ENCODE measurements at regions not wholly inside any gene's neighbourhood (a gene's known extent, or its start where the extent isn't known, plus 50 kb on each side); places are given as distances from the start of the nearest gene placed in this dataset.

DNA sequence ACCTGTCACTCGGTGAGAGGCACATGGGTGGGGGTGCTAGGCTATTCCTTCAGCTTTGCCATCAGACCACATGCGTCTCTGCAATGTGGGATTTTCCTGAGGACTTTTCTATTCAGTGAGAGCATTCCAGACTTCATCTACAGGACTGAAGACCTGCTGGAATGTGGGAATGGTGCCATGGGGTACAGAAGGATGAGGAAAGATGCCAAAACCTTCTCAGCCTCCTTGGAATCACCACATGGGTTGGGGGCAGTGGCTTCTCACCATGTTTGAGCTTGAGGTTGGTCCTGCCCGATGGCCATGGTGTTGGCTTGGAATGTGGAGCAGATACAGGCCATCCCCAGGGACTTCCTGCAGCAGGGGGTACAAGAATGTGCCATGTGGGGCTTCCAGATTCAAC lies 80.9 kb upstream of the KLF13 start:
- DNase-seq, result no peak

DNA sequence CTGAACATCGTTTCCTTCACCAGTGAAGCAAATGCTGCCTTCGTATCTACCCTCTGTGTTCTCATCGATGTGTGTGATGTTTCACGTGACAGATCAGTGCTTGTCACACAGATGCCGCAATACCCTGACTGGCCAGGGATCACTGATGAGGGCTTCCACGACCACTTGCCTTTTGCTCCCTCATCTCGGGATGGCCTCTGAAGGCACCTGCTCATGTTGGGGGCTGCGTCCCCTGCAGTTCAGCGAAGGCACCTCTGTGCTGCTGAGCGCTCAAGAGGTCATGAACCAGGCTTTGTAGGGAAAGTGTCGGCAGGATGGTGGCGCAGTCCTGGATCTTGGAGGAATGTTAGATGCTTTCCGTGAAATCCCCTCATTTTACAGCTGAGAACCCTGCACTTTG lies 79.2 kb upstream of the KLF13 start:
- DNase-seq, result no peak

DNA sequence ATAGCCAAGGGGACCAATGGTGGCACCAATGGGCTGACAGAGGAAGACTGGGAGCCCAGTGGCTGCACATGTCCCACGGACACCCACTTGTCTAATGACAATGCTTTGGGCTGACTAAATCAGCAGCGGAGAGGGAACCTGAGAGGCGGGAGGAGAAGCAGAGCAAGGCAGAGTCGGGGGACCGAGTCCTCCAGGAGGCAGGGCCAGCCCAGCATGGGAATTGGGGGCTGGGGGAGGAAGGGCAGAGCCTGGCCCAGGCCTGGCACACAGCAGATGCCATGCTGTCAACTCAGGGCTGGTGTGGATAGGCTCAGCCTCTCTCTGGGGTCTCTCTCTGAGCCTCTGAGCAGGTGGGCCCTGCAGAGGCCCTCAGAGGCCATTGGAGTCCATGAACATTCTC lies 78.4 kb upstream of the KLF13 start:
- no peak for DNase-seq

DNA sequence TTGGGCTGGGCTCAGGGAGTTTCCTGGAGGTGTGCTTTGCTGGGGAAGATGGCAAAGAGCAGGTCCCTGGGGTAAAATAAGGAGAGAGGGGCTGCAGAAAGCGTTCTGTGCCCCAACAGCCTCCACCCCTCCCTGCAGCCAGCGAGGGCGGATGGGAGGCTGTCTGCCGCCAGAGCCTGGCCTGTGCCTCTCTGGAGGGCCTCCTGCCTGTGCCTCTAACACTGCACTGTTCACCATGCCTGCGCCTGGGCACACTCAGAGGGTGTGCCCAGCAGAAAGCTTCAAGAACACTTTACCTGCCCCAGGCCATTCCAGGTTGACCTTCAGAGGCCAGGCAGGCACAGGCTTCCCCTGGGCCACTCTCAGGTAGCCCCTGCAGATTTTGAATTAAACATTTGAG lies 77.7 kb upstream of the KLF13 start:
- DNase-seq, result no peak

DNA sequence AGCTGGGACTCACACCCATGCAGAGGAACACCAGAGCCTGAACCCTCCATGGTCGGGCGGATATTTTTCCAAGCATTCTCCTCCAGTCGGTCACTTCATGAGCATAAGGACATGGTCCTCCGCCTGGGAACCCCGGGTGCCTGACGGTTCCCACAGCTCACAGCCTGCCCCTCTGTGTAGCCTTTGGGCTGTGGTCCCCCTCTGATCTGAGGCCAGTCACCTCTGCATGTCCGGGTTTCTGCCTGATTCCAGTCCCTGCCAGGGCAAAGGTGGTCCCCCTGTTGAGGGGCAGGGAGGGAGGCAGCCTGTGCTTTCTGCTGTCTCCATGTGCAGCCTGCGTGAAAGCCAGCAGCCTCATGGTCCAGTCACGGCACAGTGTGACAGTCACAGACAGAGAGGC lies 76.6 kb upstream of the KLF13 start:
- DNase-seq, result no peak

DNA sequence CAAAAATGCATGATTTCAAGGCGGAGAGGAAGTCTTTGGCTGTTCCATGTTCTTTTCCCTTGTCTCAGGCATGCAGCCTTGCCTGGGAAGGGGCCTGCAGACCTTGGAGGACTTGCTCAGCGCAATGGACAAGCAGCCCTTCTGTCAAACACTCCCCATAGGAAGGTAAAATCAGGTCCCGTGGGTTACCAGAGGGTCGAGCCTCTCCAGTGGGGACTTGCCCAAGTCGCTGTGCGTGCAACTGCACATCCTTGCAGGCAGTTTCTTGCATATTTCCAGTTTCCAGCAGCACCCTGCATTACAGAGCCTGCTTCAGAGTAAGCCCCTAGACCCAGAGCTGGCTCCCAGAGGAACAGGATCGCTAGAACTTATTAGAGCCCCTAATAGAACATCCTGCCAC lies 75.5 kb upstream of the KLF13 start:
- DNase-seq, result no peak

DNA sequence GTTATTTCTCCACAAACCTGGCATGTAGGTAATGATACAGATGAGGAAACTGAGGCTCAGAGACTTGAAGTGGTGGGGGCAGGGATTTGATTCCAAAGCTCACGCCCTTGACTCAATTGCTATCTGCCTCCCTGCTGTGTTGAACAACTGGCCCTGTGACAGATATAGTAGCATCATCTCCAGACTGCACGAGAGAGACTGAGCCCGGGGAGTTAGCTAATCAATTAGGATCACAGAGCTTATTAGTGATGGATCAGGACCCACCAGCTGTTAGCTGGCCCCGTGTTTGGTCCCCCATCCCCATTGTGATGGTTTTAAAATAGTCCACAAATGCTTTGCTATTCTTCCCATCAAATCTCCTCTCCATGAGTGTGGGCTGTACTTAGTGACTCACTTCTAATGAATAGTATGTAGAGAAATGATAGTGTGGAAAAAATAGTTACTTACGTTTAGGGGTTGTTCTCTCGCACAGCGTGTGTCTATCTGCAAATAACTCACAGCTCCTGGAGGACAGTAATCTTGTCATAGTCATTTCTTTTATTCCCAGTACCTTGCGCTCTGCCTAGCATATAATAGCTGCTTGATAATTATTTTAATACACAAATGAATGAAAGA lies 74.4 kb upstream of the KLF13 start:
- DNase-seq, result no peak

DNA sequence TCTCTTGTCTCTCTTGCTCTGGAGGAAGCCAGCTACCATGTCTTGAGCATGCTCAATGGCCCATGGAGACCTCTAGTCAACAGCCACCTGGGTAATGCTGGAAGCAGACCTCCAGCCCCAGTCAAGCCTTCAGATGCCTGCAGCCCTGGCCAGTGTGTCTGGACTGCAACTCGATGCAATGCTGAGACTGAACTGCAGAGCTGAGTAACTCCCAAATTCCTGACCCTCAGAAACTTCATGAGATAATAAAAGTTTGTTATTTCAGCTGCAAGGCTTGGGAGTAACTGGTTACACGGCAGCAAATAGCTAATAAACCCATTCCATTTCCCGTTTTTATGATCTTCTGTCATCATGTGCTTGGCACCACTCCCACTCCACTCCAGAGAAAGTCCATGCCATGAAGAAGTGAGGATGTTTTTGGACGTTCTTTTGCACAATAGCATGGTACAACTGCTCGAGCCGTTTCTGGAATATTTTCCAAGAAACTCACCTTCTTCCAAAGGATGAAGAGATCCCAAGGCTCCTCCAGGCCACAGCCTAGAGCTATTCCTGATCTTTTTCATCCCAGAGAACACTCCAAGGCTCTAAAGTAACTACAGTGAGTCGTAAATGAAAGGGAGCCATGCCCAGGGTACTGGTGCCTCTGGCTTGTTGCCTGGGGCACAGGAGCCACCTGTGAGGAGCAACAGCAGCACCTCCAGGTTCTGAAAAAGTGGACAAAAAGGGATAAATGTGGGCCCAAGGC lies 72.0 kb upstream of the KLF13 start:
- DNase-seq, result peak; percentile 1

DNA sequence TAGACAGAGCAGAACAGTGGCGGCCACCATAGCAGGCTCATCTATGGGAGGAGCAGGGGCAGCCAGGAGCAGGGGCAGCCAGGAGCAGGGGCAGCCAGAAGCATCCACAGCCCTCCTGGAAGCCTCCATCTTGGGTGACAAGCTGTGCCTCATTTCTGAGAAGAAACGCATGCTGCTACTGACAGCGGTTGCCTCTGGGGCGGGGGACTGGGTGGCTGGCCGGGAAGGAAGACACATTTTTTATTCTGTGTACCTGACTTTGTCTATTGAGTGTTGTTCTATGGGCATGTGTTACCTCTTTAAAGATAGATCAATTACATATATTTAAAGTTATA lies 71.5 kb upstream of the KLF13 start:
- no peak for DNase-seq

DNA sequence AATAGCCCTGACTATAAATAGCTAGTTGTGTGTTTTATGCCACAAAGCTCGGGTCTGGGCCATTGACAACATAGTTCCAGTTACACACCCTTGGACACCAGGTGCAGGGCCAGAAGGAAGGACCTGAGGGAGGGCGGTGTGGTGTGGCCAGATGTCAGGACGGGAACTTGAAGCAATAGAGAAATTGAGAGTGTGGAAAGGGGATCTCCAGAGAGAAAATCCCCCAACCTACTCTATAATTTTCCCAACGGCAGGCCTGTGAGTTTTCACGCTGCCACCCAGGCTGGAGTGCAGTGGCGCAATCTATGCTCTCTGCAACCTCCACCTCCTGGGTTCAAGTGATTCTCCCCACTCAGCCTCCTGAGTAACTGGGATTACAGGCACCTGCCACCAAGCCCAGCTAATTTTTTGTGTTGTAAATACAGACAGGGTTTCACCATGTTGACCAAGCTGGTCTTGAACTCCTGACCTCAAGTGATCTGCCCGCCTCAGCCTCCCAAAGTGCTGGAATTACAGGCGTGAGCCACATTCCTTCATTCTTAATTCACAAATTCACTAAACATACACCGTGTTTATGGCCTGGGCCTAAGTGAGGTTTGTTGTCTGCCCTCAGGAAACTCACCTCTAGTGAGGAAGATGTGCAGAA lies 70.8 kb upstream of the KLF13 start:
- DNase-seq, result no peak

DNA sequence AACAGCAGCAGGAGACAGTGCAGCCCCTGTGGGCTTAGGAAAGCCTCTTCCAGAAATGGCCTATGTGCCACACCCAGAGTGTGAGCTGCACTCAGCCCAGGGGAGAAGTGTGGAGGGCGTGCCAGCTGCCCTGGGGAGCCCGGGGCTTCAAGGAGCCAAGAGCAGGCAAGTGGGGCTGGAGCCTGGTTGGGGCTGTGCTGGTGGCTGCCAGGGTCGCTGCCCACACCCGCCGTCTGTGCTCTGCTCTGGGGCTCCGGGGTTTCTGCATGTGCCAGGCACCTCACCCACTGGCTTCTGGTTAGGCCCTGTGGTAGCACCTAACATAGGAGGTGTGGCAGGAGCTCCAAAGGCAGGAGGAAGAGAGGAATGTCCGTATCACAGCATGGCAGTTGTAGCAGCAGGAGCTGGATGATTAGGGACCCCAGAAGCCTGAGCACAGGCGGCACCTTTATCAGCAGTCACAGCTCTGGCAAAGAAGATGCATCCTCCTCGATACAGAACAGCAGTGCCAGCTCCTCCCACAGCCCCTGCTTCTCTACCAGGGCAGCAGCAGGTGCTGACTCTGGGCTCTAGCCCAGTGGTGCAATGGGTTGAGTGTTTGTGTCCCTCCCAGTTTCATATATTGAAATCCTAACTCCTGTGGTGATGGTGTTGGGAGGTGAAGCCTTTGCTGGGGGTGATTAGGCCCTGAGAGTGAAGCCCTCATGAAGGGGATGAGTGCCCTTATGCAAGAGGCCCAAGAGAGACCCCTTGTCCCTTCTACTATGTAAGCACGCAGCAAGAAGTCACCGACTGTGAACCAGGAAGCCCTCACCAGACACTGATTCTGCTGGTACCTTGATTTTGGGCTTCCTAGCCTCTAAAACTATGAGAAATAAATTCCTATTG lies 70.0 kb upstream of the KLF13 start:
- DNase-seq, result peak; percentile 8

DNA sequence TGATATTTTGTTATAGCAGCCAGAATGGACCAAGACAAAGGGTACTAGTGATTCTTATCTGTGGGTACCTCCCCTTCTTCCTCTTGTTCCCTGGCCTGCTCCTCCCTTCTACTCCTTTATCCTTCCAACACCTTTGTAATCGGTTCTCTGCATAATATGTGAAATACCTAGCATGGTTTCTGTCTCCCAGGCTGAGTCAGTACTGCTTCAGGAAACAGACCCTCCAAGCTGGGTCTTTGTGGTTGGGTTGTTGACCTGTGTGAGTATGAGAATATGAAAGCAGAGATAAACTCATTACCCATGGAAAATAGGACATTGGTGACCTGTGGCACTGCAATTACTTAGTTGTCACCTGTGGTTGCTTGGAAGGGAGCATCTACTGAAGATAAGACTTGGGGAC lies 69.3 kb upstream of the KLF13 start:
- DNase-seq, result no peak

DNA sequence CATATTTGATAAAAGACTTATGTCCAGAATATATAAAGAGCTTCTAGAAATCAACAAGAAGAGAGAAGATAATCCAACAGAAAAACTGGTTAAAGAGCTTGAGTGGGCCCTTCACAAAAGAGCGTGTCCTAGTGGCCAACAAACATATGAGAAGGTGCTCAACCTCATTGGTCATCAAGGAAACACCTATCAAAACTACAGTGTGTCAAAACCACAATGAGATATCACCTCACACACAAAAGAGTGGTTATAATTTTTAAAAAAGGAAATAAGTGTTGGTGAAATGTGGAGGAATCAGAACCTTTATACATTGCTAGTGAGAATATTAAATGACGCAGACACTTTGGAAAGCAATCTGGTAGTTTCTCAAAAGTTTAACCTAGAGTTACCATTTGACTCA lies 68.4 kb upstream of the KLF13 start:
- DNase-seq, result no peak

DNA sequence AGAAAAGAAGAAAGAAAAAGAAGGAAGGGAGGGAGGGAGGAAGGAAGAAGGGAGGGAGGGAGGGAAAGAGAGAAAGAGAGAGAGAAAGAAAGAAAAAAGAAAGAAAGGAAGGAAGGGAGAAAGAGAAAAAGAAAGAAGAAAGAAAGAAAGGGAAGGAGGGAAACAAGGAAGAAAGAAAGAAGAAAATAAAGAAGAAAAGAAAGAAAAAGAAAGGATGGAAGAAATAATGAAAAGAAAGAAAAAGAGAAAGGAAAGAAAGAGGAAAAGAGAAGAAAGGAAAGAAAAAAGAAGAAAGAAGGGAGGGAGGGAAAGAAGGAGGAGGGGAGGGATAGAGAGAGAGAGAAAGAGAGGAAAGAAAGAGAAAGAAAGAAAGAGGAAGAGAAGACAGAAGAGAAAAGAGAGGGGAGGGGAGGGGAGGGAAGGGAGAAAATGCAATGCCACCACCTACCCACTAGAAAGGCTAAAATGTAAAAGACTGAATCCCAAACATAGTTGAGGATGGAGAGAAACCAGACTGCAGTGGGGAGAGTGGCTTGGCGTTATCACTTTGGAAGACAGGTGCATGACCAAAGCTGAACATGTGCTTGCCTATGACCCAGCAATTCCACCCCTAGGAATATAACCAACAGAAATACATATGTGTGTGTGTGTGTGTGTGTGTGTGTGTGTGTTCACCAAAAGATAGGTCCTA lies 66.9 kb upstream of the KLF13 start:
- no peak for DNase-seq

DNA sequence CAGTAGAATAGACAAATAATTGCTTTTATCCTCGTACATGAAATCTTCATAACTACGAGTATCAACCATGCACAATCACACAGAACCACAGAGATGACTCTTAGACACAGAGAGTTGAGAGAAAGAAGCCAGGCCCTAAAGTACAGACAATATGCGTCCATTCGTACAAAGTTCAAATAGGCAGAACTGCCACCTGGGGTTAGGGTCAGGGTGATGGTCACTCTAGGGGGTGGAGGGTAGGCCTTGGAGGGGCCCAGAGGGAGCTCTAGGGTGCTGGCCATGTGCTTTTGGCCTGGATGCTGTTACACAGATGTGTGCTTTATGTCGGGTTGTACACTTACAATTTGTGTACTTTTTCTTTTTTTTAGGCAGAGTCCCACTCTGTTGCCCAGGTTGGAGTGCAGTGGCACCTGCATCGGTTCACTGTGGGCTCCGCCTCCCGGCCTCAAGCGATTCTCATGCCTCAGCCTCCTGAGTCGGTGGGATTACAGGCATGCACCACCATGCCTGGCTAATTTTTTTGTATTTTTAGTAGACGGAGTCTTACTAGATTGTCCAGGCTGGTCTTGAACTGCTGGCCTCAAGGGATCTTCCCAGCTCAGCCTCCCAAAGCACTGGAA lies 65.9 kb upstream of the KLF13 start:
- DNase-seq, result peak; percentile 2

DNA sequence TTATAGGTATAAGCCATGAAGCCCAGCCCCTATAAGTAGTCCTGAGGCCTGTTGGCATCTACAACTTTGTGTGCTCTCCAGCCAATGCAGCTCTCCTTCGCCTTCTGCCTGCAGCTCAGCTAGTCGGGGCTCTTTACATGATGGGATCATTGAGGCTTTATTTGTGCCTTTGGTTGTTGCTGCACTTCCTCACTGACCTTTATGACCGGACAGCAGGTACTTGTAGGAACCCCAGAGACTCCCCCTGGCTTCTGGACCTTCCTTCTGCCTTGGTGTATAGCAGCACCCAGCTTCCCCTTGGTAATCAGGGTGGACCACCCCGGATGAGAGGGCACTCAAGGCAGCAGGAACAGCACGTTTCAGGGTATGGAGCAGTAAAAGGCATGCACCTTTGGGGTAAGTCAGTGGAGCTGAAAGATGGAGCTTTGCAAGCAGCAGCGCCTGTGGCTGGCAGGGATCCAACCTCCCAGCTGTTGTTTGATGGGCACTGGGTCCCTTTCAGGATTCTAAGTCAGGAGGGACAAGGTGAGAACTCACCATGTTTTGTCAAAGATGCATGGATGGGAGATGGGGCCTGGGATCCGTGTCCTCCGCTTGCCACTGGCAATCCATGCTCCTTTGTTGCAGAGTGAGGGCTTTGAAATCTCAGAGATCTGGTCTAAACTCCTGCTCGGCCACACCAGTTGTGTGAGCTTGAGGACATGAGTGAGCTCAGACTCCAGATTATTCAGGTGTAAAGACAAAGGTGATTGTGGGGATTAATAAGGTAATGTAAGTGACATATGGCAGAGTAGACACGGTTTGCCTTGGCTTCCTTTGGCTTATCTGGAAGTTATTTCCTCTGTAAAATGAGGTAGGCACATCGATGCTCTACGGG lies 65.1 kb upstream of the KLF13 start:
- peak; percentile 18 for DNase-seq

DNA sequence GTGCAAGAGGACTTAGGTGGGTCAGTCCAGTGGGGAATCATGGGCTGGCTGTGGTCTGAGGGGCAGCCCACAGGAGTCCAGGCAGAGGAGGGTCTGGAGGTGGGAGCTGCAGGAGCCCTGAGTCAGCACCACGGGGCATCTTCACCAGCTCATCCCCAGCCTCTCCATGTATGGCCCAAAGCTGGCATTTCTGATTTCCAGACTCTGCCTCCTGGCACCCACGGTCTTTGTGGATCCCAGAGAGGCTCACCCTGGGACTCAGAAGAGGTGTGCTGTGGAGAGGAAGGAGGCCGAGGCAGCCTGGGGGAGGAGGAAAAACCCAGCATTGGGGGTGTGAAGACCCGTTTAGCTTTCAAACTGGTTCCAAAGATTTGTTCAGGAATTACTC lies 64.5 kb upstream of the KLF13 start:
- peak; percentile 4 for DNase-seq

DNA sequence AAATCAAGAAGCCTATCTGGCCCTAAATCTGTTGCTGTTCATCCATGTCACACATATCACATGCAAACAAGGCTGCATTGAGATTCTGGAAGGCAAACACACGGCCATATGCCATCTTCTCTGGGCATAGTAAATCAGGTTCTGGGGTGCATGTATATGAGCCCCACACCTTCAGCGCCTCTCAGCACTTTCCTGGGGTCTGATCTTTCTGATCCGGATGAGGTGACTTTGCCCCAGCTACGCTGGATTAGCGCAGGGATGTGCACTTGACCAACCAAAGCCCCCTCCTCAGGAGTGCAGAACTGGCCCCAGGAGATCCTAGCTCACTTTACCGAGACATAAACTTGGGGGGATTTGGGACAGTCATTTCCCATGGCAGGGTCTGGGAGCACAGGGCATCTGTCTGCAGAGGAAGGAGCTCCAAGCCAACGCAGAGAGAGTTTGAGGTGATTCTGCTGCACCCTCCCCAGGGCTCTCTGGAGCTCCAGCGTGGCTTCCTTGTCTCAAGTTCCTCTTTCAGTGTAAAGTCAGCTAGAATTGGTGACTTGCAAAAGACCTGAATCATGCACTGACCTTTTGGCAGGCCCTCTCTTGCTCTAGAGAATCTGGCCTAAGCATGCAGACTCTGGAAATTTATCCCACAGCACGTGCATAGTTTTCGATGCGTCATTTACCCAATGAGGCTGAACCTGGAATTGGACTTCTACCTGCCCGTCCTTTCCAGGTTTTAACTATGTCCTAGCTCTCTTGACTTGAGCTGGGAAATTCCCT lies 63.5 kb upstream of the KLF13 start:
- DNase-seq, result peak; percentile 52

DNA sequence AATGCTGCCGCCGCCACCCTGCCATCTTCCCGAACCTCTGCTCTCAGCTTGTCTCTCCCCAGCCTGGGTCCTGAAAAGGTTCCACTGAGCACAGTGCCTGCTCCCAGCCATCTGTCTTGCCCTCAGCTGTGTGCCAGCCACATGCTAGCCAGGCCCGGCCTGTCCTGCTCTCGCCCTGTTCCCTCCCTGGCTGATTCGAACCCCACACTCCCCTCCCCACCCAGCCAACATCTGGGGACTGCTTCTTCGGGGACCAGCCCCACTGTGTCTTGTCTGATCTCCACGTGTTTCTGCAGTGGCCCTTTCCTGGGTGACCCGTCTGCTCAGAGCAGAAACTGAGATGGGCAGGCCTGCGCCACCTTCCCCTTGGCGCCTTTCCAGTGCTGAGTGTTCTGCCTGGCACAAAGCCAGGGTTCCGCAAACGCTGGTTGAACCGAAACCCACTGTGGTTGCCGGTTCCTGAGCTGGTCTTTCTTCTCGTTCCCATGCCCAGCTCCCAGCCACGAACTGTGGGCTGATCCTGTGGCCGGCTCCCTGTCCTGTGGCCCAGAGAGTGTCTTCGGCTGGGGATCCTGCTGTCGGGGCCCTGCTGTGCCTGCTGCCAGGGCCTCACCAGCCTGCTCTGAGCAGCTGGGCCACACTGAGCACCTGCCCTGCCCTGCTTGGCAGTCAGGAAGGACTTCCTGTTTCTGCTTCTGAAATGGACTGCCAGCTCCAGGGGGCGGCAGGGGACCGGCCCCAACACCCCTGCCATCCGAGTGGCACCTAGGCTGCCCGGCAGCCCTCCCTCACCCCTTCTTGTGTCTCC lies 62.7 kb upstream of the KLF13 start:
- peak; percentile 87 for DNase-seq
